RWPE2 (cell line): ENCODE measurements at regions not wholly inside any gene's neighbourhood (a gene's known extent, or its start where the extent isn't known, plus 50 kb on each side); places are given as distances from the start of the nearest gene placed in this dataset.
A peak's percentile ranks its signal among the peaks of the same experiment; 100 is the strongest.

Experiments used
- ATAC-seq: fragments of 200-7000 bp; cut with Tn5 transposase; 3 replicates; pipeline ENCODE4 v1.9.1; 2021; ENCODE audit warnings: low read depth
- DNase-seq: peaks from one replicate; pipeline ENCODE4 v3.0.0-alpha.2; 2020; ENCODE audit warnings: low spot score
- H3K27ac ChIP-seq: fragments of 450-650 bp; 2 replicates; pipeline ENCODE4 v1.5.1; 2017; ENCODE audit warnings: mild to moderate bottlenecking; ENCODE audit not compliant: poor library complexity, severe bottlenecking
- H3K27me3 ChIP-seq: fragments of 250-450 bp; sonication (Bioruptor Pico); 2 replicates; pipeline ENCODE4 v1.5.1; 2021; ENCODE audit warnings: mild to moderate bottlenecking, moderate library complexity; ENCODE audit not compliant: insufficient read depth, poor library complexity, severe bottlenecking
- H3K36me3 ChIP-seq: fragments of 250-450 bp; sonication (Bioruptor Pico); 2 replicates; pipeline ENCODE4 v1.5.1; 2020; ENCODE audit warnings: low read depth, mild to moderate bottlenecking, moderate library complexity
- H3K4me1 ChIP-seq: fragments of 250-450 bp; sonication (Bioruptor Pico); 2 replicates; pipeline ENCODE4 v1.5.1; 2021; ENCODE audit warnings: mild to moderate bottlenecking, moderate library complexity; ENCODE audit not compliant: insufficient read depth, poor library complexity, severe bottlenecking
- H3K4me3 ChIP-seq: fragments of 250-450 bp; sonication (Bioruptor Pico); 2 replicates; pipeline ENCODE4 v1.5.1; 2021; ENCODE audit warnings: mild to moderate bottlenecking, moderate library complexity; ENCODE audit not compliant: severe bottlenecking
- H3K9me3 ChIP-seq: fragments of 250-450 bp; sonication (Bioruptor Pico); 2 replicates; pipeline ENCODE4 v1.5.1; 2021; ENCODE audit warnings: mild to moderate bottlenecking, moderate library complexity; ENCODE audit not compliant: severe bottlenecking
- CTCF ChIP-seq: fragments of 450-650 bp; IDR thresholded peaks from one replicate; pipeline ENCODE4 v1.5.1; 2017; ENCODE audit warnings: mild to moderate bottlenecking, moderate library complexity; ENCODE audit not compliant: poor library complexity, severe bottlenecking

GRCh38 chr6:165220045-165220444, 89.4 kb downstream of the C6orf118 start:
- no peak overlapping the region for H3K4me3 ChIP-seq
- H3K9me3 ChIP-seq, result no peaks in the 10 kb centered on the region
- H3K36me3 ChIP-seq, result no peaks in the 10 kb centered on the region
- no peaks in the 10 kb centered on the region for H3K27me3 ChIP-seq
- no peak for ATAC-seq
- no peak for TF ChIP-seq CTCF
- H3K27ac ChIP-seq, result no peak overlapping the region
- DNase-seq, result no peak
- no peaks in the 10 kb centered on the region for H3K4me1 ChIP-seq

GRCh38 chr6:165219629-165220028, 89.8 kb downstream of the C6orf118 start:
- no peak for ATAC-seq
- Histone ChIP-seq H3K36me3 (no peaks in the 10 kb centered on the region), H3K27ac (no peak overlapping the region), H3K4me1 (no peaks in the 10 kb centered on the region), H3K9me3 (no peaks in the 10 kb centered on the region), H3K4me3 (no peak overlapping the region), H3K27me3 (no peaks in the 10 kb centered on the region)
- no peak for DNase-seq
- TF ChIP-seq CTCF, result no peak

GRCh38 chr6:165218829-165219228, 90.6 kb downstream of the C6orf118 start:
- Histone ChIP-seq H3K36me3 (no peaks in the 10 kb centered on the region), H3K9me3 (no peaks in the 10 kb centered on the region), H3K4me3 (no peak overlapping the region), H3K27ac (no peak overlapping the region), H3K4me1 (no peaks in the 10 kb centered on the region), H3K27me3 (no peaks in the 10 kb centered on the region)
- DNase-seq (no peak), ATAC-seq (peak; percentile 79)
- no peak for TF ChIP-seq CTCF

GRCh38 chr6:165206798-165207197, 102.6 kb downstream of the C6orf118 start:
- Histone ChIP-seq H3K27ac (no peak overlapping the region), H3K4me3 (no peak overlapping the region), H3K9me3 (no peaks in the 10 kb centered on the region), H3K27me3 (no peaks in the 10 kb centered on the region), H3K4me1 (no peaks in the 10 kb centered on the region), H3K36me3 (no peaks in the 10 kb centered on the region)
- no peak for TF ChIP-seq CTCF
- ATAC-seq (no peak), DNase-seq (no peak)

GRCh38 chr6:165205632-165206031, 103.8 kb downstream of the C6orf118 start:
- ATAC-seq (no peak), DNase-seq (no peak)
- H3K27me3 ChIP-seq, result no peaks in the 10 kb centered on the region
- H3K9me3 ChIP-seq, result no peaks in the 10 kb centered on the region
- H3K27ac ChIP-seq, result no peak overlapping the region
- no peaks in the 10 kb centered on the region for H3K4me1 ChIP-seq
- no peak for TF ChIP-seq CTCF
- H3K4me3 ChIP-seq, result no peak overlapping the region
- no peaks in the 10 kb centered on the region for H3K36me3 ChIP-seq
